ENCODE measurements at regions not wholly inside any gene's neighbourhood (a gene's known extent, or its start where the extent isn't known, plus 50 kb on each side); places are given as distances from the start of the nearest gene placed in this dataset.

DNA sequence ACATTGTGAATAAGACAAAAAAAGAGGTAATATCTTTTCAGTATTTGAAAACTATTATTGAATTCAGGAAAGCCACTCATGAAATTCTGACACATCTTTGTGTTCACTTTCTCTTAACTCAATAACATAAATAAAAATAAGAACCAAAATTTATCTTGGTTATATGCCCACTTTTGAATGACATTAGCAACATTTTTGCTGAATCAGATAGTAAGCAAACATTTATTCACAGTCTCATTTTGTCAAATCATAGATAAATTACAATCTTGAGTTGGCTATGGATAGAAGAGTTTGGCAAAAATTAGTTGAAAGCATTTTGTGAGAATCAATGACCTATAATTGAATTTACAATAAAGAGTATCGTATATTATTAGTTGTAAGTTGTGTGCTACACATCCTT, 545.1 kb upstream of the PKDCC start:
- peaks cover 43 to 50% (median 48%) of the 10 kb centered on the region in 11 experiments for H3K9me3 ChIP-seq (replicated peaks in 1 of 11)
- no peaks in the 10 kb centered on the region for H3K27me3 ChIP-seq
- TF ChIP-seq Cebpa-rat (IDR thresholded peaks at IDR 0.05) = no peak
- no peaks in the 10 kb centered on the region for H4K20me1 ChIP-seq
- H3K27ac ChIP-seq = no peak overlapping the region
- H3K4me2 ChIP-seq = no peak overlapping the region
- no peak overlapping the region for H3K4me3 ChIP-seq
- H3K4me1 ChIP-seq = no peaks in the 10 kb centered on the region
- no peak overlapping the region for H3K9ac ChIP-seq
- H3K36me3 ChIP-seq = no peaks in the 10 kb centered on the region

DNA sequence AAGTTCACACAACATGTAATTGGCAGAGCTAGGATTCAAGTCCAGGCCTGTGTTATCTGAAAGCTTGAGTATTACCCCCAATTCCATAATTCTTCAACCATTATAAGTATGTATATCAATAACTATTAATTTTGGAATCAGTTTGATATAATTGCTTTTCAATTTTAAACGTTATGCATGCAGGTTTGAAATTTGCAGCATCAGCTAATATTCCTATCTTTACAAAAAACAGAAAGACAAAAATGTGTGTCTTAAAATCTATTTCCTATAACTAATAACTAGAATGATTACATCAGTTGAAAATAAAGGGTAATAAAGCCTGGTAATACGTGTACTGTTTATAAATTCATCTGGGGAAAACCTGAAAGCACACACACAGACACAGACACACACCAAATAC, 543.3 kb upstream of the PKDCC start:
- H3K27me3 ChIP-seq = no peaks in the 10 kb centered on the region
- H3K4me1 ChIP-seq = peaks cover 2 to 9% (median 4%) of the 10 kb centered on the region in 10 experiments; a peak in 18 of 20 replicates
- no peak overlapping the region for H3K4me3 ChIP-seq
- no peaks in the 10 kb centered on the region for H4K20me1 ChIP-seq
- no peaks in the 10 kb centered on the region for H3K36me3 ChIP-seq
- H3K27ac ChIP-seq = no peak overlapping the region
- no peak overlapping the region for H3K9ac ChIP-seq
- H3K4me2 ChIP-seq = no peak overlapping the region
- H3K9me3 ChIP-seq (replicated peaks in 1 of 11) = peaks cover 30 to 32% (median 31%) of the 10 kb centered on the region in 11 experiments
- no peak for TF ChIP-seq Cebpa-rat (IDR thresholded peaks at IDR 0.05)

DNA sequence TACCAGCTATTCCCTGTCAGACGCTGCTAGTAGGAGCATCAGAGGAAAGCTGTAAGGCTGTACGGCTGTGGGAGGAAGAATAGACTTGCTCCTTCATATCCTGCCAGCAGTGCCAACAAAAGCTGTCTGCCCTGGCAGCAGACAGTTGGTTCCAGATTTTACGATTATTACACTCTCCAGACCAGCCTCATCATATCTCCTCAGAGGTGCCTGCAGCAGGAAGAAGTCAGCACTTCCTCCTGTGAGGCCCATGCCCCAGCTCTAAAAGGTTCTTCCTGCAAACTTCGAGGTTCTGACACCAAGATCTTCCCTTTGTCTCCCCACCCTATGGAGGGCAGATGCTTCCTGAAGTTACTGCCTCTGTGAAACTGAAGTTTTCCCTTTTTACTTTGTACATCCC, 537.7 kb upstream of the PKDCC start:
- Histone ChIP-seq H3K4me2 (peak overlapping the region; percentile 57 to 75 (median 70)), H3K4me1 (peaks cover 12 to 21% (median 14%) of the 10 kb centered on the region in 10 experiments), H4K20me1 (no peaks in the 10 kb centered on the region), H3K4me3 (no peak overlapping the region), H3K27me3 (no peaks in the 10 kb centered on the region), H3K9me3 (replicated peaks in 1 of 11) (no peaks in the 10 kb centered on the region; a peak in 1 of 22 replicates), H3K27ac (peak overlapping the region in 7 of 11 experiments; percentile 1 to 63 (median 18); a peak in 7 of 22 replicates), H3K36me3 (no peaks in the 10 kb centered on the region), H3K9ac (no peak overlapping the region; a peak in 1 of 22 replicates)
- no peak for TF ChIP-seq Cebpa-rat (IDR thresholded peaks at IDR 0.05)

DNA sequence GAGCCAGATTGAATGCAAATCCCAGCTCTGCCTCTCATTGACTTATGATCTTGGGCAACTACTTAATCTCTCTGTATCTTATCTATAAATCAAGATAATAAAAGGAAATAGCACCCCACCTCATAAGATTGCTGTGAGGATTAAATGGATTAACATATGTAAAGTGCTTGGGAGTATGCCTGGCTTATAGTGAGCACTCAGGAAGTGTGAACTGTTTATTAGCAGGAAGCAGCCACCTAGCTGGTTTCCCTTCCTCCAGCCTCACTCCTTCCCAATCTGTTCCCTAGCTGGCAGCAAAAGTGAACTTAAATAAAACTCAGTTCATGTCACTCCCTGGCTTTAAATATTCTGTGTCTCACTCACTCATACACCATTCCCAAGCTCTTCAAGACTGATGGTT, 526.6 kb upstream of the PKDCC start:
- TF ChIP-seq Cebpa-rat (IDR thresholded peaks at IDR 0.05) = no peak
- no peak overlapping the region for H3K9ac ChIP-seq
- H3K36me3 ChIP-seq = no peaks in the 10 kb centered on the region
- H3K27me3 ChIP-seq = no peaks in the 10 kb centered on the region
- peak overlapping the region in 1 of 11 experiments; percentile 8; a peak in 1 of 22 replicates for H3K4me2 ChIP-seq
- no peak overlapping the region for H3K27ac ChIP-seq
- H4K20me1 ChIP-seq = no peaks in the 10 kb centered on the region
- peaks cover 0 to 14% (median 0%) of the 10 kb centered on the region in 10 experiments; a peak in 6 of 20 replicates for H3K4me1 ChIP-seq
- no peaks in the 10 kb centered on the region for H3K9me3 ChIP-seq (replicated peaks in 1 of 11)
- no peak overlapping the region for H3K4me3 ChIP-seq

DNA sequence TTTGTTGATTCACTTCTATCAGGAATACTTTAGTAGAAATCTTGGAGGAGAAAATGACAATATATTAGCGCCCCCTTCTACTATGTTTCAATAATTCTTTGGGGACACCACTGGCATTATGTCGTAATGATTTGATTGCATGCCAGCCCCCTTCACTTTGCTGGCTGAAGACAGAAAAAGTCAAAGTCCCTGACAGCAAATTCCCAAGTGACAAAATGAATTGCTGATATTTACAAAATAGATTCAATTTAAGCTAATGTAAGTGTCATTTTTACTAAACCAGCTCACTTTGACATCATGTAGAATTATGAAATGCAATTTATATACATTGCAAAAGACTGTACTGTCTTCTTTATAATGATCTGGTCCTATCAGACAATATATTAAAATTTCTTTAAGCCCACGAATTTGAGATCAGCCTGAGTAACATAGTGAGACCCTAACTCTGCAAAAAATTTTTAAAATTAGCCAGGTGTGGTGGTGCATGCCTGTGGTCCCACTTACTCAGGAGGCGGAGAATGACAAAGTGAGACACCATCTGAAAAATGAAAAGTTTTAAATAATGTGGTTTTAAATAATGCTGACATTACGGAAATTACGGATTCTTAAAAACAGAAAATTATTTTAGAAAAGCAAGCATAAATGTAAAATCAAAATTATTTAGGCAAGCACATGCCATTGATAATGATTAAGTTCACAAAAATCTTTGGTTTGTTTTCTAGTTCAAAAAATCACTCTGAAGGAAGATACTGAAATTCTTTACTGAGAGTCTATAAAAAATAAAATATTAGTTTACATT, 520.1 kb upstream of the PKDCC start:
- Histone ChIP-seq H3K4me1 (peaks cover 0 to 12% (median 0%) of the 10 kb centered on the region in 10 experiments; a peak in 4 of 20 replicates), H3K36me3 (no peaks in the 10 kb centered on the region), H3K9ac (no peak overlapping the region), H3K4me3 (no peak overlapping the region), H3K27ac (no peak overlapping the region), H4K20me1 (no peaks in the 10 kb centered on the region), H3K4me2 (no peak overlapping the region), H3K9me3 (replicated peaks in 1 of 11) (no peaks in the 10 kb centered on the region; a peak in 1 of 22 replicates), H3K27me3 (no peaks in the 10 kb centered on the region)
- TF ChIP-seq Cebpa-rat (IDR thresholded peaks at IDR 0.05) = no peak

DNA sequence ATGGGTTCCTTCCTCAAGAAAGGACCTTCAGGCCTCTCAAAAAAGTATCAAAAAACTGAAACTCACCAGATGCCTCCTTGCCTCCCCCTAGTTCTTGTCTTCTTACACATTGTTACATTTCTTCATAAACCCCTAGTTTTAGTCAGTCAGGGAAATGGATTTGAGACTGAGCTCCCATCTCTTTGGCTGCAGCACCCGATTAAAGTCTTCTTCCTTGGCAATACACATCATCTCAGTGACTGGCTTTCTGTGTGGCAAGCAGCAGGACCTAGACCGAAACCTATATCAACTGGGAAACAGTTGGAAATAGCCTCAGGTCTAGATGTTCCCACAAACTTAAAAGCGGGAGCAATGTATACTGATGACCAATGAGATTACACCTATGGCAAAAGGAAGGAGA, 512.2 kb upstream of the PKDCC start:
- Histone ChIP-seq H3K27ac (no peak overlapping the region), H3K9me3 (replicated peaks in 1 of 11) (peaks cover 11 to 29% (median 16%) of the 10 kb centered on the region in 11 experiments), H3K4me3 (no peak overlapping the region; a peak in 1 of 20 replicates), H4K20me1 (no peaks in the 10 kb centered on the region), H3K36me3 (no peaks in the 10 kb centered on the region), H3K4me1 (no peaks in the 10 kb centered on the region), H3K27me3 (no peaks in the 10 kb centered on the region), H3K9ac (no peak overlapping the region), H3K4me2 (no peak overlapping the region)
- TF ChIP-seq Cebpa-rat (IDR thresholded peaks at IDR 0.05) = no peak

DNA sequence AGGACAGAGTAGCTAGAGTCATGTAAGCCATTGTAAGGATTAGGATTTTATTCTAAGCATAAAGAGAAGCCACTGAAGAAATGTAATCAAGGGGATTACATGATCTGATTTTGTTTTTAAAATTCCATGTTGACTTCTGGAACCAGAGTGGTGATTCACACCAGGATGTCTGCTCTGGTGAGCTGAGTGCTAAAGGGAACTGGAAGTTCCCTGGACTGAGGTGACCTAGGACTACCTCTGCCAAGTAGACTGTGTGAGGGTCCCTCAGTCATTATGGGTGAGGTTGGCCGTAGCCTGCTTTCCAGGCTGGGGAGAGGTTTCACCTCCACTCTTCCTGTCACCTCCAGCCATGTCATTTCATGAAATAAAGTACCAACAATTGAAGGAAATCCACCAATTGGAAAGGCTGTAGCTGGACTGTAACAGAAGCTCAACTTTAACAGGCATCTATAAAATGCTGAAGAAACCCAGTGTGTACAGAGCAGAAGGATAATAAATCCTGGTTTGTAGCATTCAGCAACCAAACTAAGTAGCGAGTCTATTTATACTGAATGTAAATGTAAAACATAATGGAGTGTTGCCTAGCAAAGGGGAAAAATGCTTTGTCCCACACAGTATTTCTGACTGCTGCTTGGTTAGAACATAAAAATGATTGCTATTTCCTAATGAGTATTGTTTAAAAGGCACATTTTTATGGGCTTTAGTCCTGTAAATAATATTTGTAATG, 507.4 kb upstream of the PKDCC start:
- Histone ChIP-seq H4K20me1 (no peaks in the 10 kb centered on the region), H3K36me3 (no peaks in the 10 kb centered on the region)
- no peak for TF ChIP-seq Cebpa-rat (IDR thresholded peaks at IDR 0.05)

DNA sequence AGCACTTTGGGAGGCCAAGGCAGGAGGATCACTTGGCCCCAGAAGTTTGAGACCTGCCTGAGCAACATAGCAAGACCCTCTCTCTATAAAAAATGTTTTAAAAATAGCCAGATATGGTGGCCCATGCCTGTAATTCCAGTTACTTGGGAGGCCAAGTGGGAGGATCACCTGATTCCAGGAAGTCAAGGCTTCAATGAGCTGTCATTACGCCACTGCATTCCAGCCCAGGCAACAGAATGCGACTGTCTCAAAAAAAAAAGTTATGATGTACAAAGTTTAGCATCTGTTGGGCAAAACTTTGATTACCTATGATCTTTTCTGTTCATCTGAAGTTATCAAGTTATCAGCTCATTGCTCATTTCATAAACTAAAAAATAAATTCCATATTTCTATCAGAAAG, 504.1 kb upstream of the PKDCC start:
- no peaks in the 10 kb centered on the region for H3K4me1 ChIP-seq
- no peaks in the 10 kb centered on the region for H3K27me3 ChIP-seq
- no peaks in the 10 kb centered on the region for H3K36me3 ChIP-seq
- H3K4me2 ChIP-seq = no peak overlapping the region
- H3K9ac ChIP-seq = no peak overlapping the region
- TF ChIP-seq Cebpa-rat (IDR thresholded peaks at IDR 0.05) = no peak
- no peaks in the 10 kb centered on the region for H3K9me3 ChIP-seq (replicated peaks in 1 of 11)
- H3K27ac ChIP-seq = no peak overlapping the region
- no peaks in the 10 kb centered on the region for H4K20me1 ChIP-seq
- no peak overlapping the region for H3K4me3 ChIP-seq

More for the DNA sequence above, 507.4 kb upstream of the PKDCC start:
- H3K4me1 ChIP-seq = no peaks in the 10 kb centered on the region
- no peak overlapping the region for H3K4me3 ChIP-seq
- peaks cover 5 to 12% (median 11%) of the 10 kb centered on the region in 11 experiments for H3K9me3 ChIP-seq (replicated peaks in 1 of 11)
- no peak overlapping the region for H3K27ac ChIP-seq
- no peak overlapping the region for H3K4me2 ChIP-seq
- H3K9ac ChIP-seq = no peak overlapping the region
- H3K27me3 ChIP-seq = no peaks in the 10 kb centered on the region

DNA sequence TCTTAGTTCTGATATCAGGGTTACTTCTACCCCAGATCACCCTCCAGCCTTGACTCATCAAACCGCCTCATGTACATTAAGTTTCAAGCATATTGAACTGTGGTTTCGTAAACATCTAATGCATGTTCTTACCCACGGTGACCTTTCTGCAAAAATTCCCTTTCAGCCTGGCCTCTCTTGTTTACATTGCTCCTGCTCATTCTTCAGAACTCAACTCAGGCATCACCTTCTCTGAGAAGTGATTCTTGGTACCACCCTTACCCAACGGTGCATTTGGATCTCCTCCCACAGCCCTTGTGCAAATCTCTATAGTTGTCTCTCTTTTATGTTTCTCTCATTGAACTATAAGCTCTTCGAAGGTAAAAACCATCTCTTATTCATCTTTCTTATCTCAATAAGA, 503.1 kb upstream of the PKDCC start:
- H3K27me3 ChIP-seq = no peaks in the 10 kb centered on the region
- H3K36me3 ChIP-seq = no peaks in the 10 kb centered on the region
- TF ChIP-seq Cebpa-rat (IDR thresholded peaks at IDR 0.05) = no peak

More for the DNA sequence above, 503.1 kb upstream of the PKDCC start:
- Histone ChIP-seq H3K4me1 (no peaks in the 10 kb centered on the region), H3K9me3 (replicated peaks in 1 of 11) (no peaks in the 10 kb centered on the region), H3K4me2 (no peak overlapping the region), H3K4me3 (no peak overlapping the region), H4K20me1 (no peaks in the 10 kb centered on the region), H3K27ac (no peak overlapping the region), H3K9ac (no peak overlapping the region)
